Embryonic facial prominence (tissue), 1 donor: ENCODE measurements at regions not wholly inside any gene's neighbourhood (a gene's known extent, or its start where the extent isn't known, plus 50 kb on each side); places are given as distances from the start of the nearest gene placed in this dataset.

Experiments used
- DNase-seq: peaks from one replicate; pipeline ENCODE4 v3.0.0-alpha.2; 2016; ENCODE audit errors: extremely low spot score

DNA sequence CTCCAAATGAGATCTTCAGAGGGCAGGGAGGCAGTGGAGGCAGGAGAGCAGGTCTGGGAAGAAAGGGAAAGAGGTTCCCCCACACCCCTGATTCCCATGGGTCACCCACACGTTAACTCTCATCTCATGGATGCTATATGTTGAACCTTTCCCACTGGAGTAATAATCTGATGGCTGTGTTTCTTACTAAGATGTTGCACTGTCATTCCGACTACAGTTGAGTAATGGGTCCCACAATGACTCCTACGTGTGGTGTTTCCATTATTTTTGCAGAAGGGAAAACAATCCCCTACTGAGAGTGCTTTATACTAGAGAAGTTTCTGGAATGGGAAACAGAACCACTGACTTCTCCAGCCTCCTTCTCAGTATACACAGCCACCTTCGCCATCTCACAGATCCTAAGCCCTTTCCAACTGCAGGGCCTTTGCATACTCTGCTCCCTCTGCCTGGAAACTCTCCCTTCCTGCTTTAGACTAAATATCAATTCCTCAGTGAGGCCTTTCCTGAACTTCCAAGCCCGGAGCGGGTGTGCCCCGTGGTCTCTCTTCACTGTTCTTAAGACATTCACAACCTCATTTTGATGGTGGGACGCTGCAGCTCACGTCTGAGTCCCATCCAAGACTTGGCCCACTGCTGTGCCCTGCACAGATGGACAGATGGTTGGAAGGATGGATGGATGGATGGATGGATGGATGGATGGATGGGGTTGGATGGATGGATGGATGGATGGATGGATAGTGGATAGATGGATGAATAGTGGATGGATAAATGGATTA, 238.6 kb upstream of the PMEPA1 start:
- no peak for DNase-seq

DNA sequence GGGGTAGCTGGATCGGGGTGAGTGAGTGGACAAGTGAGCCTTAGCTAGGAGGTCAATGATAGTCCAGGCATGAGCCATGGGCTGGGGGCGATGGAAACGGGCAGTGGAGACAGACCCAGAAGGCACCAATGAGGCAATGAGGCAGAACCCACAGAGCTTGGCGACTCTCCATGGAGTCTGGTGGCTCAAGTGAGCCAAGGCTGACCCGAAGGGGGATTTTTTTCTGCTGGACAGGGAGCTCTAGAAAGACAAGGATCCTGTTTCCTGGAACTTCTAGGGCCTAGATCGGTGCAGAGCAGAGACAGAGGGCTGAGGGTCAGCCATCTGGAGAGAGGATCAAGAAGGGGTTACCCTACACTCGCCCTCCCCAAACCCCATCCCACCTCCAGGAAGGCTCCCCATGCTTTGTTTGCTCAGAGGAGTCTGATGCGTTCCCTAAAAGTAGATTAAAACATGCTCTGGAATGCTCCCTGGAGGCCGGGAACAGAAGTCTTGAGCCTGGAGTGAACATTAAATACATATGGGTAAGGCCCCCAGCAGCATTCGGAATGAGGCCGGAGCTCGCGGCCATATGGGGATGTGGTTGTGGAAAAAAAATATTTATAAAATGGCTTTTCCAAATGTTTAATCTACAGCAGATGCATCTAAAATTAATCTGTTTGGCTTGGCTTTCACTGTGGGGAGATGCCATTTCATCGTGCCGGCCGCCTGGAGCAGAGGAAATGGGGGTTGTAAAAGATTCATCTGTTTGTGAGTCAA, 237.8 kb upstream of the PMEPA1 start:
- DNase-seq = peak; percentile 84

DNA sequence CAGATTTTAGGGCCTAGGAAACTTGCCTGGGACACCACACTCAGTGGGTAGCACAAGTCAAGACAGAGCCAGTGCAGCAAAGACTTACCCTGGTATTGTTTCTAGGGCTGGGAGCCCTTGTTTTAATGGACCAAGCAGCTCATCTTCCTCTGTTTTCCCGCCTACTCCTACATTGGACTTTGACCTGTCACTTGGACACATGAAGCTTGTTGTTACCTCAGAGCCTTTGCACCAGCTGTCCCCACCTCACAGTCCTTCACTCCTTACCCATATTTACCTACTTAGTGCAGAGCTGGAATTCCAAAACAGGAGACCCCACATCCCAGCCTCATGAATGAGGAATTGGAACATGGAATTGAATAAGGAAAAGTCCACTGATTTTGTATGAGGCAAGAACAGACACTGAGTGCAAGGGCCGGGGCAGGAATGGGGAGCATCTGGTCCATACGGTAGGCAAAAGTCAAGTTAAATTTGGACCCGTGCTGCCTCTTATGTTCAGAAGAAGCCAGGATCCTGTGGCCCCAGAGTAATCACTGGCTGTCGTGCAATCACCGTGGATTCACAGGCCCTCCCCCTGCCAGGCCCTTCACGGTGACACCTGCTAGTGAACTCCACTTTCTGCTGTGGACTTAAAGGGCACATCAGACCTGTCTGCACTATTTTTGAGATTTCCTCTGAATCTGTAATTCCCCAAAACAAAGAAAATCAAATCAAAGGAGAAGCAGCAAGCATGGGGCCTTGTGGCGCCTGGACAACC, 236.9 kb upstream of the PMEPA1 start:
- no peak for DNase-seq

DNA sequence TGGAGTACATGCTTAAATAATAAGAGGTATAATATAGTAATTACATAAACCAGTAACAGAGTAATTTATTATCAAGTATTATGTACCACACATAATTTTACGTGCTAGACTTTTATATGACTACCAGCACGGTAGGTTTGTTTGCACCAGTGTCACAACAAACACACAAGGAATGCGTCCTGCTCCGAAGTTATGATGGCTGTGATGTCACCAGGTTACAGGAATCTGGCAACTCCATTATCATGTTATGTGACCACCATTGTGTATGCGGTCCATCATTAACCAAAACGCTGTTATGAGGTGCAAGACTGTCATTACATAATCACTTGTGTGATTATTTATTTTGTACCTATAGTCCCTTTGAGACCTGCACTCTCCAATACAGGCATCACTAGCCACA, 235.2 kb upstream of the PMEPA1 start:
- DNase-seq = no peak

DNA sequence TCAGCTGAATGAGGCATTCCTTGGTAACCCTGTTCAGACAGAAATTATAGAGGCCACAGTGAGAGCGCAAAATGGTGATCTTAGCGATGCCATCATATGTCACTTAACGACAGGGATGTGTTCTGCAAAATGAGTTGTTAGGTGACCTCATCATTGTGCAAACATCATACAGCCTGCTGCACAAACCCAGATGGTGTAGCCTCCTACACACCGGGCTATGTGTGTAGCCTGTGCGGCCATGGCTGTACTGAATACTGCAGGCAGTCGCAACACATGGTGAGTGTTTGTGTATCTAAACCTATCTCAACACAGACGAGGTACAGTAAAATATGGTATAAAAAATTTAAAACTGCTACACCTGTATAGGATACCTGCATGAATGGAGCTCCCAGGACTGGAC, 234.1 kb upstream of the PMEPA1 start:
- no peak for DNase-seq

DNA sequence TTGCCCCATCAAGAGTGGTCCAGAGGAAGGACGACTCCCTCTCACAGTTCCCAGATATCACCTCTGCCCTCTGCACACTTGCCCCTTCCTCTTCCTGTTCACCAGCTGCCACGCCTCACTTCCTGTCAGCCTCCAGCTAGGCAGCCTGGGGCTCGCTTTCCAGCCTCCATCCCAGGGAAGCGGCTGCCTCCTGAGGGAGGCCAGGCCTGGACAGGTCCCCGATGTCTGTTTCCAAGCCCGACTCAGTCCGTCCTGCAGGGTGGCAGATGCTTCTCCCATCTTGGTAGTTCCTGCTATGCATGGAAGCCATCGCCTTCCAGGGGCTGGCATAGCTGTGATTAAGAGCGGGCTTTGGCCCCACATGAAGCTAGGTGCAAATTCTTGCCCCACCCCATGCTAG, 233.5 kb upstream of the PMEPA1 start:
- no peak for DNase-seq

DNA sequence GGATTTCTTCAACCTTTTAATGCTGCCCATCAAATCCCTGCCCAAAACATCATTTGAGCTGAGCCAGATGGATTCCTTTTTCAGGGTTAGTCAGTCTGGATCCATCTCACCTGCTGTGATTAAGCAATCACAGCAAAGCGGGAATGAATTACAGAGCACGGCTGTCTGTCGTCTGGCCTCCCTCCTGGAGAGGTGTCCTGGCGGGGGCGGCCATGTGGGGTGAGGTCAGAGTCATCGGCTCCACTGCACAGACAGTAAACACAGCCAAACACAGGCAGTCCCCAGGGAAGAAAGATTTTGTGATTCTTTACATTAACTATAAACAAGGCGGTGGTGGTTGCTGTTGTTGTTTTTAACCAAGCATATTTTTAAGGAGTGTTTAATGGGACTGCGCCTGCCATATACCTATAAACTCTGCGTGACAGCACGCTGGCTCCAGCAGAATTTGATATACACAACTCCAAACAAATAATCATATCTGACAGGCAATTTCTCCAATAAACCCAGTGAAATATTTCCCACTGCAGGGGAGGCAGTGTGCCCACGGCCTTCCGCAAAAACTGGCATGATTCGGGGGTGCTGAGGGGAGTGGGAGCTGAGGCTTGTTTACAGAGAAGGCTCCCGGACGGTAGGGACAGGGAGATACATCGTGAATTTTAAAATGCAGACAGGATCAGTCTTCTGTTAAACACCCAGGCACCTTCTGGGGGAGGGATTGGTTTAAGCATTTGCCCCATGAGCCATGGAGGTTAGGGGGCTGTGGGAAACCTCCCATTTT, 232.0 kb upstream of the PMEPA1 start:
- no peak for DNase-seq

DNA sequence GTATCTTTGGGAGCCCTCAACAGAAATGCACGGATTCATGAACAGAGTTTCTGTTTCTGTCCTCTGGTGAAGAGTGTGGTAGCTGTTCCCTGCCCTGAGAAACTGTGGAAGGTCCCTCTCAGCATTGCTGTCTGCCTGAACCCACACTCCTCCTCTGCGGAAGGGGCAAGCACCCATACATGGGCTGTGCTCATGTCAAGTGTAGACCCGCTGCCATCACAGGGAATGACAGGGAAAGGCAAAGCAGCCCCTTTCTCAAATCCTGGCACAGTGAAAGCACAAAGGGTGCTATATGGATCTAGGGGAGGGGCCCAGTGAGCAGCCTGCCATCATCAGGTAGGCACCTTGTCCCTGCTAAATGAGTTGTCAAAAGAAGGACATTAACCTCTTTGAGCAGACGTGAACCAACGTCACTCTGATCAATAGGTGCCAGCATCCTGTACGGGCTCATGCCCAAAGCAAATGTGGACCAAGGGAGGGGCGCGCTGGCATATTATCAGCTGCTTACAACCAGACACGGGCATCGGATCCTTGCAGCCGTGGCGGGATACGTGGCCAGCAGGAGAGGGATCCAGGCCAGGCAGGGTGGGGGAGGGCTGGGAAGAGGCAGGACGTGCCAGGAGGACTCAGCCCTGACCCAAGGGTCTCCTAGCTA, 231.2 kb upstream of the PMEPA1 start:
- DNase-seq = no peak

DNA sequence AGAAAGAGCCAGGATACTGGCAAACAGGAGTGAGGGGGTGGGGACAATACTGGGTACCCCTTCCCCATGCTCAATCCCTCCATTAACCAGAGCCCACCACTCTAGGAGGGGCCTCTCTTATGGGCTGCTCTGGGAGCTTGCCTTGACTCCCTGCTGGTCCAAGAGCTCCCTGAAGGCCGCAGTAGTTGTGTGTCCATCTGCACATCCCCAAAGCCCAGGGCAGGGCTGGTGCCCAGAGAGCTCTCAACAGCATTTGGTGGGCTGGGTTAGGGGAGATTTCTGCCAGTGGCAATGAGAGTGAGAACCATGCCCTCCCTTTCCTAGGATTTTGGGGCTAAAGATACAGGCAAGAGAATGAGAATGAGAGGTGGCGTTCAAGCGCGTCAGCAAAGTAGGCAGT, 230.6 kb upstream of the PMEPA1 start:
- no peak for DNase-seq

DNA sequence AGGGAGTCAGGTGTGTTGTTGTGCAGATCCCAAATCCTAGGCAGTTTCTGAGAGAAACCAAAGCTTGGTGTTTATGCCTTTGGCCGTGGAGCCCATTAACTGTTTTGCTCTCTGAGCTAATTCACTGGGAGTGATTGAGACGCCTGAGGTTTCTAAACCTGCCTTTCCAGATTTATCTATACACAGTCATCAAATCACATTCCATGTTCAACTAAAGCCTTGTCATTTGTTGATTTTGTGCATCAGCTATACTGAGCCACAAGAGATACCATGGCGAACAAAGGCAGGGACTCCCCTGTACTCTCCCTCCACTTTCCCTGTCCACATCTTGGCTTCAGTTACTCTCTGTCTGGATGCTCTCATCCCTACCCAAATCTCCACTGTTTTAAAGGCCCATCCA, 229.7 kb upstream of the PMEPA1 start:
- DNase-seq = no peak

DNA sequence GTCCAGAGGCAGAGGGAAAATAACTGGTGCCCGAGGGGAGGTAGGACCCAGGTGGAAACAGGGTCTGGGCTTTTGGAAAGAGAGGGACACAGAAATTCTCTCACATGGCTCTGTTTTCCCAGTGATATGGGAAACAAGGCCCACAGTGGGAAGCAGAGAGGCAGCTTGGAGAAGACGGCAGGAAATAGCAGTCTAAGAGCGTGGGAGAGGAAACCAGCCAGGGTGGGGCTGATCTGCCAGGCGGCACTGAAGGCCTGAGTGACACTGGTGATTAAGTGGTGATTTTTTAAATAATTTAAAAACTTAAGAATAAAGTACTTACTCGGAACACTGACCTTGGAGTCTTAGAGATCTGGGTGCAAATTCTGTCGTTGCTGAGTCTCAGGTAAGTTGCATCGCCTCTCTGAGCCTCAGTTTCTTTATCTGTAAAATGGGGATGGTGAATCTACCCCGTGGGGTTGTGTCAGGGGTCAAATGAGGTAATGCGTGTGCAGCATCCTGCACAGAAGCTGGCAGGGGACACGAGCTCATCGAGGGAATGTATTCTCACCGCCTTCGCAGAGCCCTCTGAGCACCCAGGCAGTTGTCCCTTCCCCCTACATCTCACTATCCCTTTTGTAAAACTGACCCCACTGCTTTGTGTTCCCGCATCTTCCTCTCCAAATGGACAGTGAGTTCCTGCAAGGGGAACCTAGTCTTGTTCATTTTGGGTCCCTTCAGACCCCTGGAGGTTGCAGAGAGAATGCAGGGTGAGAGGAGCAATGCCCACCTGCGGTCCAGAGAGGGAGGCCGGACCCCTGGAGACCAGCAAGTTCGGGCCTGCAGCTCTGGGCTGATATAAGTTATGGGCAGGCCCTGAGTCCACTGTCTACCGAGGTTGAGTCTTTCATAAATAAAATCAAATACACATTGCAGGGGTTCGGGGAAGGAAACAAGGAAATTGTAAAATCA, 228.6 kb upstream of the PMEPA1 start:
- no peak for DNase-seq

DNA sequence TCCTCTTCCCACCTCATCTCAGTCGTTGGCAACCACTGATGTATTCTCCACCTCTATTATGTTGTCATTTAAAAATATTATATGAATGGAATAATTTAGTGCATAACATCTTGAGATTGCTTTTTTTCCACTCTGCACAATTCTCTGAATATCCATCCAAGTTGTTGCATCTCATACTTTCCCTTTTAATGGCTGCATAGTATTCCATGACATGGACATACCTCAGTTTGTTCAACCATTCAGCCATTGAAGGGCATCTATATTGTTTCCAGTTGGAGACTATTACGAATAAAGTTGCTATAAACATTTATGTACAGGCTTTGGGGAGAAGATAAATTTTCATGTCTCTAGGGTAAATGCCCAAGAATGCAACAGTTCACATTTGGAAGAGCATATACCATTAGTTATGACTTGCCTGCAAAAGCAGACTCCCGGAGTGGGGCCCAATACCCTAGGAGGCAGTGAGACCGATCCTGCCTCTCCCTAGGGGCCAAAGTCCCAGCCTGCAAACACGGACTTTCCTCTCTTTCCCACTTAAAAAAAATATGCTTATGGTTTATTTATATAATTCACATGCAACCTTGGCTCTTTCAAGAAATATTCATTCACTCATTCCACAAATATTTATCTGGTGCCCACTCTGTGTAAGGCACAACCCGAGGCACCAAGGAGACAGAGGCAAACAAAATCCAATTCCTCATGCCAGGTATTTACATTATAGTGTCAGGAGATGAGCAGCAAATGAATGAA, 227.0 kb upstream of the PMEPA1 start:
- no peak for DNase-seq

DNA sequence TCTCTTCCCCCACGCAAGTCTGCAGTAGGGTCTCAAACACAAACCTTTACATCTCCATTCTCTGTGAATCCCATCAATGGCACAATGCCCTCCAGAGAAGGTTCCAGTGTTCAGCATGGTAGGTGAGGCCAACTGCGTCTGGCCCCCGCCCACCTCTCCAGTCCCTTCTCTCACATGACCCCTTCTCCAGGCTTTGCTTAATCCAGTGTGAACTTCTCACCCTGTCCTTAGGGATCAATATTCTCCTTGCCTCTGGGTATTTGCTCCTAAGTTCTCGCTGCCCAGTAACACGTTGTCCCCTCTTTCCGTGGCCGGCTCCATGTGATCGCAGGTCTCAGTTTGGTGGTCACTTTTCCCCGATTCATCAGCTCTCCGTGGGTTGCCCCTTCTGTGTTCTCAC, 225.1 kb upstream of the PMEPA1 start:
- no peak for DNase-seq

DNA sequence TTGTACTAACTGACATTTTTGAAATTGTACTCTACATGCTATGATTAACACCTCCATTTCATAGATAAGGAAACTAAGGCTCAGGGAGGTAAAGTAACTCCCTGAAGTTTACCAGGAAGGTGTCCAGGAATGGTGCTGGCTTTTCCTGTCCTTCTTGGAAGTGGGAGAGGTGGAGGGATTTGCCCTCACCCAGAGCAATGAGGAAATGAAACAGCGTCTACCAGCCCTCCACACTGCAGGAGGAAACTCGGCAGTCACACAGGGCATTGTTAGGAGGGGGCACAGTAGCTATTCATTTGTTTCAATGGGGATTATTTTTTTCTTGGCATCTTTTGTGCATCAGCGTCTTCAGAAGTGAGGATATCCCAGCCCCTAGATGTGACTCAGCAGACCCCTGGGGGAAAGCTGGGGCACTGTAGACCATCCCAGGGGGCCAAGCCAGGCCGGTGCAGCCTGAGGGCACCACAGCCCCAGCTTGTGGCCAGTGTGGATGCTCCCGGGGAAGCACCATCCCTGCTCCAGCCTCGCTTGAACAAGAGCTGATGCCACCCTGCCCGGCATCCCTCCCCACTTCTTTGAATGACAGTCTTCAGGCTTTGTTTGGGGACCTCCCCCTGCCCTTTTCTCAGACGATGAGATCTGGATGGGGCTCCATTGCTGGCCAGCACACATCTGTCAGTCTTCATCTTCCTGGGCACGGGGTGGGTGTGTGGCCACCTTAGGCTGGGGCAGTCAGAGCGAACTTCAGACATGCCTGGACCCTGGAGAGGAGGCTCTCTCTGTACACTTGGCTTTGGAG, 224.4 kb upstream of the PMEPA1 start:
- no peak for DNase-seq

DNA sequence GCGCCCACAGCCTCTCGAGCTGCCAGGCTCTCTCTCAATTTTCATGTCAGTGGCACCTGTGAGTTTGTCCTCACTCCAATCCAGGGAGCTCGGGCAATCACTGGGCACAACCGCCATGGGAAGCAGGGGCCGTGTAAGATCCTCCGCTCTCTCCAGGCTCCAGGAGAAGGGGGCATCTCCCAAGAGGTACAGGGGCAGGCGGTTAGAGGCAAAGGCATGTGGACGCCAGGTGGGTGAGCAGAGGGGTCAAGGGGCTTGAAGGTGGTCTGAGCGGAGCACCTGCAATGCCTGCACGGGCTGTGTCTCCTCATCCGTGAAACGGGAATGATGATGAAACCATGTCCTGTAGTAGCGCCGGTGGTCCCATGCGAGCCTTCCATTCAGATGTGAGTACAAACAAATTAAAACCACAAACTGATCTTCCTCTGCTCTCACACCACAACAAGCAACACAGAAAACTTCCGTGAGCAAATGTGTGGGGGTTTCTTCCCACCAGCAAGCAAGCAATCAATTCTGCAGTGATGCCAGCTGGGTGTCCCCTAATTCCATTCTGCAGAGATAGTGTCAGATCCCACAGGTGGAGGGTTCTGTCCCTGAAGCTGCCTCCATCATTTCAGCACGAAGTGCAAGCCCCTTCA, 222.5 kb upstream of the PMEPA1 start:
- no peak for DNase-seq

DNA sequence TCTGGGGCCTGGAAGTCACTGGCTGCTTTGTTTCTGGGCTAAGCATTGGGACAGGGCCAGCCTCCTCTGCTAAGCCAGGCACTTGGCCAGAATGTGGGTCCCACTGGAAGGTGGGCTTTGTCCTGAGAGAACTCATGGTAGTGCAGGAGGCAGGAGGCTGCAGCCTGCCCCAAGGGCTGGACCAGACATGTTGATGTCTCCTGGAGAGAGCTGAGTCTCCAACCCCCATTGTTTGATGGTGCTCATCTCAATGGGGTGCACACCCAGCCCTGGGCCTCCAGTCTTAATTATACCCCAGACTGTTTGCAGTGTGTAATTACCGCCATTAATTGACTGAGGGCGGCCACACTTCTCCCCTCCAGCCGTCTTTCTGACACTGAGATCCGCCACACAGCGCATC, 220.5 kb upstream of the PMEPA1 start:
- no peak for DNase-seq

DNA sequence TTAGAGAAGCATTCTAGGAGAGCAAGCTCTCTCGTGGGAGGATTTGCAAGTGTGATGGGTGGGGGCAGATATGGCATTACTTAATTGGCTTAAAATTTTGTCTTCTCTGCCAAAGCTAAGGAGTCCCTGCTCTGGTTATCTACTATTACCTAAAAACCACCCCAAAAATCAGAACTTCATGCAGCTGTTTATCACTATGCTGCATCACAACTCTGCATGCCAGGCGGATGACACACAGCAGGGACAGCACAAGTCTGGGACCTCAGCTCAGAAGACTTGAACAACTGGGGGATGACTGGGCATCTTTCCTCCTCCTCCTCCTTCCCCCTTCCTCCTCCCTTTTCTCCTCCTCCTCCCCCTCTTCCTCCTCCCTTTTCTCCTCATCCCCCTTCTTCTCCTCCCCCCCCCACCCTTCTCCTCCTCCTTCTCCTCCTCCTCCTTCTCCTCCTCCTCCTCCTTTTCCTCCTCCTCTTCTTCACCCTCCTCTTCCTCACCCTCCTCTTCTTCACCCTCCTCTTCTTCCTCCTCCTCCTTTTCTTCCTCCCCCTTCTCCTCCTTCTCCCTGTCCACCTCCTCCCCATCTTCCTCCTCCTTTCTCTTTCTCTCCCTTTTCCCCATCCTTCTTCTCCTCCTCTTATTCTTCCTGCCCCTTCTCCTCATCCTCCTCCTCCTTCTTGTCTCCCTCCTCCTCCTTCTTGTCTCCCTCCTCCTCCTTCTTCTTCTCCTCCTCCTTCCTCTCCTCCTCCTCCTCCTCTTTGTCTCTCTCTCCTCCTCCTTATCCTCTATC, 218.6 kb upstream of the PMEPA1 start:
- peak; percentile 22 for DNase-seq
